ENCODE measurements at regions not wholly inside any gene's neighbourhood (a gene's known extent, or its start where the extent isn't known, plus 50 kb on each side); places are given as distances from the start of the nearest gene placed in this dataset.
A peak's percentile ranks its signal among the peaks of the same experiment; 100 is the strongest.

DNA sequence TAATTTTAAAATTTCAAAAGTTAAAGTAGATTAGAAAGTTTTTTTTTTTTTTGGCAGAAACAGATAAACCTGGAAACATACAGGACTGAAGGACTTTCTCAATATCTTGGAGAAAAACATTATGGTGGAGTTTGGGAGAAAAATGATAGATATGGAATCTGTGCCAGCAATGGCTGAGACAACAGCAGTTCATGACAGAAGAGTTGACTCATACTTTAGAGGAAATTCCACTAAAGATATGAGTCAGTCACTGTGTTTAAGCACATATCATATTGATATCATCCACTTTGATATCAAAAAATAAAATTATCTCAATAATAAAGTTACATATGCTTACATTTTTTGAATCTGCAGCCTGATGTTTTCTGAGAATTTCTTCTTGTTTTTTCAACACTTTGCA, 193.9 kb upstream of the OR4E1 start:
- Histone ChIP-seq H3K9me2 (replicated peaks; ENCODE audit: low read length) (no peaks in the 10 kb centered on the region), H3K79me2 (ENCODE audit: low read length) (no peaks in the 10 kb centered on the region), H3K27ac (ENCODE audit: low read length) (no peak overlapping the region), H2AFZ (ENCODE audit: low read length) (no peak overlapping the region), H3K27me3 (ENCODE audit: low read length) (peaks cover 16% of the 10 kb centered on the region; the same call in 1 of the 2 replicates), H3K9me3 (ENCODE audit: low read length) (no peaks in the 10 kb centered on the region), H3F3A (ENCODE audit: low read length, unreplicated experiment) (no peaks in the 10 kb centered on the region), H4K20me1 (ENCODE audit: low read length) (no peaks in the 10 kb centered on the region), H3K36me3 (ENCODE audit: low read depth, low read length) (no peaks in the 10 kb centered on the region), H3K4me3 (ENCODE audit: low read length) (no peak overlapping the region), H3K4me1 (ENCODE audit: insufficient read depth, low read length) (no peaks in the 10 kb centered on the region), H3K4me2 (ENCODE audit: low read length) (0 out of 2 replicates have a peak overlapping the region, but pooled peaks have one; percentile 4), H3K9ac (ENCODE audit: low read length) (no peak overlapping the region)
- no TSS peak for BruUV-seq (replicated peaks)
- CTCF ChIA-PET = no interaction called here
- ATAC-seq = no peak
- intact Hi-C loops (cut with micrococcal nuclease) = no loop called here
- TF ChIP-seq, protein P1, sequence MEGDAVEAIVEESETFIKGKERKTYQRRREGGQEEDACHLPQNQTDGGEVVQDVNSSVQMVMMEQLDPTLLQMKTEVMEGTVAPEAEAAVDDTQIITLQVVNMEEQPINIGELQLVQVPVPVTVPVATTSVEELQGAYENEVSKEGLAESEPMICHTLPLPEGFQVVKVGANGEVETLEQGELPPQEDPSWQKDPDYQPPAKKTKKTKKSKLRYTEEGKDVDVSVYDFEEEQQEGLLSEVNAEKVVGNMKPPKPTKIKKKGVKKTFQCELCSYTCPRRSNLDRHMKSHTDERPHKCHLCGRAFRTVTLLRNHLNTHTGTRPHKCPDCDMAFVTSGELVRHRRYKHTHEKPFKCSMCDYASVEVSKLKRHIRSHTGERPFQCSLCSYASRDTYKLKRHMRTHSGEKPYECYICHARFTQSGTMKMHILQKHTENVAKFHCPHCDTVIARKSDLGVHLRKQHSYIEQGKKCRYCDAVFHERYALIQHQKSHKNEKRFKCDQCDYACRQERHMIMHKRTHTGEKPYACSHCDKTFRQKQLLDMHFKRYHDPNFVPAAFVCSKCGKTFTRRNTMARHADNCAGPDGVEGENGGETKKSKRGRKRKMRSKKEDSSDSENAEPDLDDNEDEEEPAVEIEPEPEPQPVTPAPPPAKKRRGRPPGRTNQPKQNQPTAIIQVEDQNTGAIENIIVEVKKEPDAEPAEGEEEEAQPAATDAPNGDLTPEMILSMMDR (conservative IDR thresholded peaks at IDR 0.05; ENCODE audit: low read depth, low read length) = no peak
- DNase-seq = peak; percentile 51
- POLR2A ChIA-PET (ENCODE audit: unreplicated experiment) = no interaction called here

DNA sequence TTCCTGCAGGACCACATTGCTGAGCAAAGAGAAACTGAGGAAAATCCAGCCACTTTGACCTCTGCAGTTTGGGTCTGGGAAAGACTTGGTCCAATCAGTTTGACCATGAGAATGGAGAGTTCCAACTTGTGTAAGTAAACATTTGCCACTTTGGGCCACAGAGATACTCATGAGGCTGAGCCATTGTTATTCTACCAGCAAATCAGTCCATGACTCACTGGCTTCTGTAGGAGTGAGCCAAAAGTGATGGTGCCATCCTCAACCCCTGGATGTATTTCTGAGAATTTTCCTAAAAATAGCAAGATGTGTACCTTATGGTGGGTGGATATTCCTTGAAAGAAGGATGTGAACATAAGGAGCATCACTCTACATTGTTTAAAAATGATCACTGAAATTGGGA, 192.9 kb upstream of the OR4E1 start:
- Histone ChIP-seq H3K9me2 (replicated peaks; ENCODE audit: low read length) (no peaks in the 10 kb centered on the region), H3K4me1 (ENCODE audit: insufficient read depth, low read length) (no peaks in the 10 kb centered on the region), H3K4me3 (ENCODE audit: low read length) (no peak overlapping the region), H3K9me3 (ENCODE audit: low read length) (no peaks in the 10 kb centered on the region), H3K4me2 (ENCODE audit: low read length) (no peak overlapping the region), H3K36me3 (ENCODE audit: low read depth, low read length) (no peaks in the 10 kb centered on the region), H3K9ac (ENCODE audit: low read length) (no peak overlapping the region), H3F3A (ENCODE audit: low read length, unreplicated experiment) (no peaks in the 10 kb centered on the region), H3K27me3 (ENCODE audit: low read length) (peaks cover 10% of the 10 kb centered on the region; the same call in 1 of the 2 replicates), H3K79me2 (ENCODE audit: low read length) (no peaks in the 10 kb centered on the region), H3K27ac (ENCODE audit: low read length) (no peak overlapping the region), H4K20me1 (ENCODE audit: low read length) (no peaks in the 10 kb centered on the region), H2AFZ (ENCODE audit: low read length) (no peak overlapping the region)
- BruUV-seq (replicated peaks) = no TSS peak
- ATAC-seq (no peak), DNase-seq (no peak)
- no peak for TF ChIP-seq EZH2 (IDR thresholded peaks at IDR 0.05; ENCODE audit: low read length, unreplicated experiment)
- TF ChIP-seq, protein P1 (conservative IDR thresholded peaks at IDR 0.05; ENCODE audit: low read depth, low read length) = no peak
- TF ChIP-seq EZH2phosphoT487 (IDR thresholded peaks at IDR 0.05; ENCODE audit: borderline replicate concordance, low read length) = no peak
- CTCF ChIA-PET = no interaction called here
- intact Hi-C loops (cut with micrococcal nuclease) = no loop called here
- POLR2A ChIA-PET (ENCODE audit: unreplicated experiment) = no interaction called here

DNA sequence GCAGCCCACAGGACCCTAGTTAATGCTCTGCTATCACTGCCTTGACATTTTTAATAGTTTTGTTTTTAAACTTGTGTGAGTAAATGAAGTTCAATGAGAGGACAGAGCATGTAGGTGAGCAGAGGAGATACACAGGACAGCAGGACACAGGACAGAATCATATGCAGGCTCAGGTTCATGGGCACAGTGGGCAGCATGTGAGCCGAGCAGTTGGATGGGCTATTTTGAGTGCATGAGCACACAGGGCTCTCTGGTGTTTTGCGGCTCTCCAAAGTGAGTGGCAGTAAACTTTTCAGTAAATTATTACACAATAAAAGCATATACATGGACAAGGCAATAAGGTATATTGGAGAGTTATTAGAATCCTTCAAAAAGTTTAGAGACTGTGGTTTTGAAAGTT, 189.7 kb upstream of the OR4E1 start:
- DNase-seq = no peak
- H3K27me3 ChIP-seq (ENCODE audit: low read length) = peaks cover 32% of the 10 kb centered on the region
- POLR2A ChIA-PET (ENCODE audit: unreplicated experiment) = no interaction called here
- H3K79me2 ChIP-seq (ENCODE audit: low read length) = no peaks in the 10 kb centered on the region
- TF ChIP-seq, protein P1 (conservative IDR thresholded peaks at IDR 0.05; ENCODE audit: low read depth, low read length) = no peak
- TF ChIP-seq EZH2 (IDR thresholded peaks at IDR 0.05; ENCODE audit: low read length, unreplicated experiment) = no peak
- no peak for TF ChIP-seq EZH2phosphoT487 (IDR thresholded peaks at IDR 0.05; ENCODE audit: borderline replicate concordance, low read length)
- H4K20me1 ChIP-seq (ENCODE audit: low read length) = no peaks in the 10 kb centered on the region
- no peaks in the 10 kb centered on the region; the same call in 1 of the 2 replicates for H3K36me3 ChIP-seq (ENCODE audit: low read depth, low read length)
- no peaks in the 10 kb centered on the region for H3F3A ChIP-seq (ENCODE audit: low read length, unreplicated experiment)
- H3K4me3 ChIP-seq (ENCODE audit: low read length) = no peak overlapping the region
- no peak overlapping the region for H3K9ac ChIP-seq (ENCODE audit: low read length)
- CTCF ChIA-PET = no interaction called here
- no peak overlapping the region for H3K27ac ChIP-seq (ENCODE audit: low read length)
- intact Hi-C loops (cut with micrococcal nuclease) = no loop called here
- BruUV-seq (replicated peaks) = no TSS peak
- no peaks in the 10 kb centered on the region for H3K9me2 ChIP-seq (replicated peaks; ENCODE audit: low read length)
- no peak overlapping the region for H3K4me2 ChIP-seq (ENCODE audit: low read length)
- ATAC-seq = no peak
- no peak overlapping the region for H2AFZ ChIP-seq (ENCODE audit: low read length)
- no peaks in the 10 kb centered on the region for H3K4me1 ChIP-seq (ENCODE audit: insufficient read depth, low read length)
- H3K9me3 ChIP-seq (ENCODE audit: low read length) = no peaks in the 10 kb centered on the region
